DMS 273 (cell line): ENCODE measurements at regions not wholly inside any gene's neighbourhood (a gene's known extent, or its start where the extent isn't known, plus 50 kb on each side); places are given as distances from the start of the nearest gene placed in this dataset.
"Not testable (repeated sequence)": the region's sequence is repeated elsewhere in the genome, so short reads cannot be mapped to it uniquely, and the experiment has no call there.

Source experiments
- DNase-seq: peaks from one replicate; lab custom pipeline; 2025; ENCODE audit not compliant: unreplicated experiment; lab: John Stamatoyannopoulos, UW

DNA sequence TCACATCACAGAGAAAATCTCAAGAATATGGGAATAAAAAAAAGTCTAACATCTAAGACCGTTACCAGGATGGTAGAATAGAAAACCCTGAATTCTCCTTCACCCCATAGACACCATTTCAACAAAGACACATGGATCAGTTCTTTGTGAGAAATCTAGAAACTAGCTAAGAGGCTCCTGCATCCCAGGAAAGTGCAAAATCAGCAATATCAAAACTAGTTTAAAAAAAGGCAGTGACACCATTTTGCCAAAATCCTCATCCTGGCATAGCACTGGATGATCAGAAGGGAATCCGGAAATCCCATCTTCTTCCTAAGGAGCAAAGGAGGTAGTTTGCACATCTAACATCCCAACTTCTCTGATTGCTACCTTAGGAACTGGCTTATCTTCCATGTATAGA lies 88.9 kb upstream of the MAGEE2 start:
- DNase-seq = no peak

- no peak for DNase-seq
These were observed 98.4 kb upstream of the MAGEE2 start for GRCh38 chrX:75883446-75883845.

GRCh38 chrX:75887833-75888232 lies 102.8 kb upstream of the MAGEE2 start:
- DNase-seq = no peak

DNA sequence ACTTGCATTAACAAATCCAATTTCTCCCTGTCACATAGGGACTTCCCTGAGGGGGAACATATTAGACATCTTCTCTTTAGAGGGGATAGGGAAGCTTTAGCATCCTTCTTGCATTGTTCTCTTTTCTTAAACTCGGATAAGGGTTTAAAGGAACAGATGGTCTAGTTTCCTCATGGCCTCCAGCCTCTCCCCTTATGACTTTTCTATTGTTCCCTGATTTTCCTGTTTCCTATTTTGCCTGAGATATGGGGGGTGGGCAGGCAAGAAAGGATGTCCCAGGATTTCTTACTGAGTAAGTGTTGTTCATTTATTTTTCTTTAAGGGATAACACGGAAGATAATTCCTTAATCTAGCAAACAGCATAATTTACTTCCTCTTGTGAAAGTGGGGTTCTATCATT lies 107.7 kb upstream of the MAGEE2 start:
- no peak for DNase-seq

- DNase-seq = no peak
These were observed 108.2 kb upstream of the MAGEE2 start for GRCh38 chrX:75893281-75893680.

- no peak for DNase-seq
These were observed 126.7 kb upstream of the MAGEE2 start for GRCh38 chrX:75911716-75912115.

- DNase-seq = no peak
These were observed 172.1 kb upstream of the MAGEE2 start for GRCh38 chrX:75957107-75957610.

DNA sequence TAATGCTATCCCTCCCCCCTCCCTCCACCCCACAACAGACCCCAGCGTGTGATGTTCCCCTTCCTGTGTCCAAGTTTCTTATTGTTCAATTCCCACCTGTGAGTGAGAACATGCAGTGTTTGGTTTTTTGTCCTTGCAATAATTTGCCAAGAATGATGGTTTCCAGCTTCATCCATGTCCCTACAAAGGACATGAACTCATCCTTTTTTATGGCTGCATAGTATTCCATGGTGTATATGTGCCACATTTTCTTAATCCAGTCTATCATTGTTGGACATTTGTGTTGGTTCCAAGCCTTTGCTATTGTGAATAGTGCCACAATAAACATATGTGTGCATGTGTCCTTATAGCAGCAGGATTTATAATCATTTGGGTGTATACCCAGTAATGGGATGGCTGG lies 176.3 kb upstream of the MAGEE2 start:
- DNase-seq = not testable (repeated sequence)

- DNase-seq = no peak
These were observed 178.7 kb upstream of the MAGEE2 start for GRCh38 chrX:75963774-75964173.

DNA sequence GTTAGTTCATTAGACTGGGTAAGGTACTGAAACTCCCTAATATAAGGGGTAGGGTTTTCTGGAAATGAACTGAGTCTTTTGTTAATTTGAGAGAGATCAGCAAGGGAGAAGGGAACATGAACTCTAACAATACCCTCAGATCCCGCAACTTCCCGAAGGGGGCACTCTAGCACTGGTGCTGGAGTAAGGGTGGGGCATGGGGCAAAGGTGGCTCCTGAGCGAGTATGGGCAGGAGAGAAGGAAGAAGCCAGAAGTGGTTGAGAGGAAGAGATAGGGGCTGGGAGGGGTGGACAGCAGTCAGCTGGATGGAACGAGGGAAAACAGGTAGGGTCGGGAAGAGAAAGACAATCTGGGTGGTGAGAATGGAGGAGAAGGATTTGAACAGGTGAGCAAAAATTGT lies 183.2 kb upstream of the MAGEE2 start:
- DNase-seq = peak; percentile 29

DNA sequence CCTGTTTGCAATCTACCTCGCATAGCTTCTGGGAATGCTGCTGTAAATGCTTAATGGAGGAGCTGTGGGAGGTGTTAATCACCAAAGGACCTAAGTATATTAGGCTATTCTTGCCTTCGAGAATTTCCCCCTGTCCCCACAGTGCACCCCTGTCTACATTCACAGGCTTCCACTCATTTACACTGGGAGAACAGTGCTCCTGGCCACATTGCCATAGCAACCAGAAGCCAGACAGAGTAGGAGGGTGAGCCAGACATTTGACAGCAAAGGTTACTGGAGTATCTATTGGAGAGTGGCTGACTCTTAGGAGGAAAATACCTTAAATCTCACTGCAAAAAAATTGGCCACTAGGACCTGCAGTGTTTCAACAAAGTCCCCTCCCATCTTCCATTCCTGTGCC lies 185.9 kb upstream of the PBDC1 start:
- no peak for DNase-seq

DNA sequence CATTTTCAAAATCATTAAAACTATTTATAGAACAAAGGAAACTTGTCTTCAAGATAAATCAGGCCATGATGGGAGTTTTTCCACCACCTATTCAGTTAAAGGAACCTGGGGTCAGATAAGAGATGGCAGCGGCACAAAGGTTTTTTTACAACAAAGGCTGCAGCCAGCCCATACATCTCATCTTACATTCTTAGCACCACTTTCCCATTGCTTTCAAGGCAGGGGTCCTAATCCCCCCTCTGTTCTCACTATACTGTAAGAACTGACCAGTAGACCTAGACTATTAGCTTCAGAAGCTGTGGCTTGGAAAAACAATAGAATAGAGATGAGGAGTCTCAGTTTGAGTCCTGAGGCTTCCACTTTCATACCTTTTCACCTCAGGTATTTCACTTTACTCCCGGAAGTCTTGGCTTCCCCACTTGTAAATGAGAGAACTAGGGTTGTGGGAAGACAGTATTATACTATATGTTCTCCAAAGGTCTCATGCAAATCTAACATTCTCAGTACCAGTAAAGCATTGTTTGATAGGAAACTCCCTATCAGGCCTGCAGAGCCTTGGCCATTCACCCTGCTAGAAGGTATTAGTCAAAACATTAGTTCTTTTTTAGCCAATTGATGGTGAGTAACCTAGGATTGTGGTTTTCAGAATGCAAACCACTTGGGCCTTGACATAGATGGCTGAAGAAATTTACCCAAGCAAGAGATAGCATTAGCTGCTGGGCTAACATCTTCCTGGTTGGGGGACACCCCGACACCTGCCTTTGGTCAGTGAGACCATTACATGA lies 182.9 kb upstream of the PBDC1 start:
- DNase-seq = no peak

GRCh38 chrX:75997692-75998091 lies 175.2 kb upstream of the PBDC1 start:
- DNase-seq = no peak

GRCh38 chrX:76014321-76014720 lies 158.5 kb upstream of the PBDC1 start:
- no peak for DNase-seq

- DNase-seq = no peak
These were observed 146.6 kb upstream of the PBDC1 start for GRCh38 chrX:76026292-76026691.

- DNase-seq = no peak
These were observed 146.1 kb upstream of the PBDC1 start for GRCh38 chrX:76026751-76027150.

GRCh38 chrX:76029385-76029784 lies 143.5 kb upstream of the PBDC1 start:
- DNase-seq = no peak

DNA sequence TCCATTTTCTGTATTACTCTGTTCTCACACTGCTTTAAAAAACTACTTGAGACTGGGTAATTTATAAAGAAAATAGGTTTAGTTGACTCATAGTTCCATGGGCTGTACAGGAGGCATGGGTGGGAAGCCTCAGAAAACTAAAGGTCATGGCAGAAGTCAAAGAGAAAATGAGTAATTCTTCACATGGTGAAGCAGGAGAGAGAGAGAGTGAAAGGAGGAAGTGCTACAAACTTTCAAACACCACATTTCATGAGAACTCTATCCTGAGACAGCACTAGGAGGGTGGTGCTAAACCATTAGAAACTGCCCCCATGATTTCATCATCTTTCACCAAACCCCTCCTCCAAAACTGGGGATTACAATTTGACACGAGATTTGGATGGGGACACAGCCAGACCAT lies 108.0 kb upstream of the PBDC1 start:
- DNase-seq = no peak

GRCh38 chrX:76076124-76076523 lies 96.7 kb upstream of the PBDC1 start:
- no peak for DNase-seq

DNA sequence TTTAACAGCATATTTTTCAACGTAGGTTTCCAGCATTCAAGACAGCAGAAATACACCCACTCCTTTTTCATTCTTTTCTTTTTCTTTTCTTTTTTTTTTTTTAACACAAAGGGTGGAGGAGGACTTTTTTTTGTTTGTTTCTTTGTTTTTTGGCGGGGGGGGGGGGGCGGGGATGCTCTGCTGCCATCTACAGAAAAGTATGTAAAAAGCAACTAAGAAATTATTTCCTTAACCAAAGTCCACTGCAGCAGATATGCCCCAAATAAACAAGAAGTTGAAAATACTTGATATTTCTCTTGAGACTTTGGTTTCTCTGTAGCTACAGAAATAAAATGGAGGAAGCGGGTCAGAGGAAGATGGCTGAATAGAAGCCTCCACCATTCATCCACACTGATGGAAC lies 63.2 kb upstream of the PBDC1 start:
- no peak for DNase-seq
